HG02970 (cell line): ENCODE measurements at regions not wholly inside any gene's neighbourhood (a gene's known extent, or its start where the extent isn't known, plus 50 kb on each side); places are given as distances from the start of the nearest gene placed in this dataset.

Source experiments
- ATAC-seq: cut with Tn5 transposase; IDR thresholded peaks from one replicate; pipeline ENCODE4 v1.9.1; 2021; ENCODE audit warnings: mild to moderate bottlenecking, moderate library complexity, moderate number of reproducible peaks; ENCODE audit not compliant: unreplicated experiment, low FRiP score

DNA sequence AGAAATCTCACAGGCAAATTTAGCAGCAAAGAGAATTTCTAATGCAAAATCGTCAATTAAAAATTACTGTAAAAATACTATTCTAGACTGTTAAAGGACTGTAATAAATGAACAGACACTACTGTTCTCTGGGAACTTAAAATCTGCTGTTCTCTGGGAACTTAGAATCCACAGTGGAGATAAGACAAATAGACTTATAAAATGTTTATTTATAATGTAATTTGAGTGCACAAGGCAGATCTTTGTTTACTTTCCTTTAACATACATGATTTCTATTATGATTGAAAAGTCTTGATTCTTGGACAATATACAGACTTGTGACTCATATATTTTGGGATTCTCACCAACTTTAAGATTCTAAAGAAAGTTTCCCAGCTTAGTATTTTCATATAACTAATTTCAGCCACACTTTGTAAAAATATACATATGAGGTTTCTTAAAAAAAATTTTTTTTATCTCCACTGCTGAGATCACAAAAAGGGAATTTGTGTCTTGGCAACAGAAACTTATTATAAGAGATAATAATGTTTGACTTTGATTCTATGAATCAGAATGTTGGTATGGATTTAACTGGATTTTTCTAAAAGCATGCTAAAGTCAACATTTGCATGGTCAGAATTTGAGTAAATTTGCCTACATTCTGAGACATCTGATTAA, 166.3 kb upstream of the RHOBTB1 start:
- ATAC-seq, result no peak

DNA sequence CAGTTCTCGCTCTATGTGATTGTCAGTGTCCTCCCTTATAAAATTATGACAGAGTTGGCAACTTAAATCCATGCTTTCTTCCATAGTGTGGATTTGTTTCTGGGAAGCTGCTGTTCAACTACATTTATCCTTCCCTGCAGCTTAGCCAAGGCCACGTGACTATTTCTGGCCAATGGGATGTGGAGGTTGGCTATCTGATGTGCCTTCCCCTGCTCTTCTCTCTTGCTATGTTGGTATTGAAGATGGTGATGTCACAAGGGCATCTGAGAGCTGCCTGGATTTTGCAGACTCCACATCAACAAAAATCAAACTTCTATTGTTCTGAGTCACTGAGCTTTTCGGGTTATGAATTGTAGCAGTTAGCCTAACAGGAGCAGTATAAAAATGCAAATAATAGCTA, 164.9 kb upstream of the RHOBTB1 start:
- ATAC-seq, result no peak

DNA sequence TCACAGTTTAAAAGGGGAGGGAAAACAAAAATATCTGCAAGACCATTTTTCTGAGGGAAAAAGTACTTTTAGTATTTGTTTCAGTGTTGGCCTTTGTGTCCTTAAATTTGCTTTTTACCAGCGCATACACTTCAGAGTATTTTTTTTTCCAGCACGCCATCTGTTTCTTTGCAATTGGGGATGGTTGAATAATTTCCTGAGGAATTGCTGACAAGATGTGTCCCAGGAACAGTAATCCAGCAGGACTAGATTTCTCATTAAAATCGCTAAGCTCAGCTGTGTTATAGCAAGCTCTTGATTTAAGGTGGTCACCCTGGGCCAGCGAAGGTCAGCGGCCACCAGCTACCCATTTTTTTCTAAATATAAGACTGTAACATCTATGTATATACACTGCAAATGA, 156.9 kb upstream of the RHOBTB1 start:
- ATAC-seq, result no peak

DNA sequence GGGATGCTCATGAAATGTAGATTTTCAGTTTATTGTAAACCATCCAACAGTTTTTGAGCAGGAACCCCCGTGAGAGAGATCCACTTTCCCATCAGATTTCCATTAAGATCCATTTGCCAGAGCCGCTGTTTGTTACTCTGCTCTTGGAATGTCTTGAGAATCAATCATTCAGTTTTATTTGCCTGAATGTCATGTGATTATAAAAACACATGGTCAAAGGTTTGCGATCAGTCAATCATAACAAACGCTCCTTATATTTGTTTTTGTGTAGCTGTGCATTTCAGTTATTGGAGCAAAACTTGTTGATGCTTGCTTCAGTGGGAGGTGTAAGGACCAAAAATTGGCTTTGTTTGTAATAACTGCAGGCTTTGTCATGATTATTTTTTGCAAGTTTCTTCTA, 155.8 kb upstream of the RHOBTB1 start:
- ATAC-seq, result no peak

DNA sequence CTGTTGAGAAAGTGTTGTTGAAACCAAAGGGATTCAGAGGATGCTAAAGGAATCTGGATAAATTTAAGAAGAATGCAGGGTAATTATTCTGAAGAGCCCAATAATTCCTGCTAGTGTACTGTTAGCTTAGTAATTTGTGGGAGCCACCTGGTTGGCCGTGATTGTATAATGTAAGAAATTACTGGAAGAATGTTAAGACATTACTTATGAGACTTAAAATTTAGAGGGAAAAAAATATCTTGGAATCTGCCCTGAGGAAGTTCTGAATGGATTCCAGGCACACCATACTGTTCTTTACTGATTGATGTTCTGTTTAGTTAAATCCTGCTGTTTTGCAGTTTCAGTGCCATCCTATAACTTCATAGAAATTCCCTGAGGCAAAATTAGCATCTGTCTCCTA, 155.0 kb upstream of the RHOBTB1 start:
- no peak for ATAC-seq

DNA sequence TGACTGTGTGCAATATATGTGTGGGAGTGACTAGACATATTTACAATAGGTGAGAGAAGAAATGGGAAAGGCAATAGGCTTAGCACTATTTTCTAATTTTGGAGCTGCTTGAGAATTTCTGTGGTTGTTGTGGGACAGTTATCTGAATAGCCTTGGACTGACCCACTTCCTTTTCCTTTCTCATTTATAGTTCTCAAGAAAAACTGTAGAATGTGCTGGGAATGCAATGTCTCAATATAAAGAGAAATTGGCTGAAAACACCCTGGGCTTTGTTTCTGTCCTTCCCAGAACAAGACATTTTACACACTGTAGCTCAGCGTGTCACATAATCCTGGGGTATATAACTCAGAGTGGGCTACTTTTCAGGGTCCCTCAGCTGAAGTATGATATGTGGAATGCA, 153.0 kb upstream of the RHOBTB1 start:
- ATAC-seq, result no peak

DNA sequence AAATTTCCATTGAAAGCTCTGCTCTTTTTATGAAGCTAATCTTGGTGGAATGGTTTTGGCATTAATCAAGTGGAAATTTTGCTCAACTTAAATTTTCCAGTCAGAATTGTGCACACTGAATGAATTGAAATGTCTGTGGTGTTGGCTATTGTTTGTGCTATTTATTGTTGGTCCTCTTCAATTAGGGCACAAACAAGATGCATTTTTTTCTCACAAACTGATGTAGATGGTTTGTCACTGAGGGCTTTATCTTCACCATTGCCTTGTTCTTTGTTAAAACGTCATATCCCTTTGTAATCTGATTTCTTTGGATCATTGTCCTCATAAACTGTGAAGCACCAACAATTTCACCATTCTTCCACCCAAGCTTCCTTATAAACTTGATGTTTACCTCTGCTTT, 152.1 kb upstream of the RHOBTB1 start:
- no peak for ATAC-seq

DNA sequence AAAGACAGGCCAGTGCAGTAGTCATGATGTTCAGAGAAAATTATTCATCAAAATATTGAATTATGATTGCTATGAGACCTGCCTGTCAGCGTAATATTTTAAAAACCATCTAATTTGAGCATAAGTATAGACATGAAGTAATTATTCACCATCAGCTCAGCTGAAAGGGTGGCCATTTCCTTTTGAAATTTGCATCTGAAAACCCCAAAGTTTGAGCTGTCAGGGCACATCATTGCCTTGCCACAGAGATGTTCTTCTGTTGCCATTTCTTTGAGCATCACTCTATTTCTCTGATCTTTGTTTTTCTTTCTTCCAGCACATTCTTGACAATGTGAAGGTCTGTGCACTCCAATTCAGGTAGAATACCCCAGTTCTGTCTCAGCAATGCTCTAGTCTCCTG, 147.5 kb upstream of the RHOBTB1 start:
- ATAC-seq, result no peak

DNA sequence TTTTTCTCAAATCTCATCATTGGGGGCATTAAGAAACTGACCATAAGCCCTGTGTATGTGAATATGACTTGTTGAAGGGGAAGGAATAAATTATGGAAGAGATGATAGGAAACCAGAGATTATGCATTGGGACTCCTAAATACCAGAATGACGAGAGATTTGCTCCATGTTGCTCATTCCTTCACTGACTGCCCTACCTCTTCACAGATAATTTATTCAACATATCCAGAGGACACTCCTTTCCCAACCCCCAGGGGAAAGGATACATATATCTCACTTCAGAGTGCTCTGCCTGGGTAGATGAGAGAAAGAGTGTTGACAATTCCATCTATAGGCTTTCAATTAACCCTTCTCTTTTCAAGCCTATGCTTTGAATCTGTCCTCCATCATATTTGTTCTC, 145.3 kb upstream of the RHOBTB1 start:
- ATAC-seq, result no peak

DNA sequence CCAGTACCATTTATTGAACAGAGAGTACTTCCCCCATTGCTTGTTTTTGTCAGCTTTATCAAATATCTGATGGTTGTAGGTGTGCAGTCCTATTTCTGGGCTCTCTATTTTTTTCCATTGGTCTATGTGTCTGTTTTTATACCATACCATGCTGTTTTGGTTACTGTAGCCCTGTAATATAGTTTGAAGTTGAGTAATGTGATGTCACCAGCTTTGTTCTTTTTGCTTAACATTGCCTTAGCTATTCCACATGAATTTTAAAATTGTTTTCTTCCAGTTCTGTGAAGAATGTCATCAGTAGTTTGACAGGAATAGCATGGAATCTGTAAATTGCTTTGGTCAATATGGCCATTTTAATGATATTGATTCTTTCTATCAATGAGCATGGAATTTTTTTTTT, 140.5 kb upstream of the RHOBTB1 start:
- no peak for ATAC-seq

DNA sequence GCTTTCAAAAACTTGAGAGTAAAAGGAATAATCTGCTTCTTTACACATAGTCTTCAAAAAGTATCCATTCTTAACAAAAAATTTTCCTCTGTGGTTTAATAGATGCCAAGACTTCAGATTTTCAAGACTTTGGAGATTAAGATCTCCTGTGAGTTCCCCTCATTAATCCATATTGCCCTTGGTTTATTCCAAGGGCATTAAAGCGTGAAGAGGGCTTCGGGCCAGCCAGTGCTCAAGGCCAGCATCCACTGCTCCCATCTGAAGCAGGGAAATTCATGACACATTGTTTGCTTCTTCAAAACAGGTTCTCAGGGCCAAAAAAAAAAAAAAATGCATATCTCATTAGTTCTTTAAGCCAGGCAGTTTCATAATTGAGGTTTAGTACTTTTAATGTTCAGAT, 137.3 kb upstream of the RHOBTB1 start:
- ATAC-seq, result no peak

DNA sequence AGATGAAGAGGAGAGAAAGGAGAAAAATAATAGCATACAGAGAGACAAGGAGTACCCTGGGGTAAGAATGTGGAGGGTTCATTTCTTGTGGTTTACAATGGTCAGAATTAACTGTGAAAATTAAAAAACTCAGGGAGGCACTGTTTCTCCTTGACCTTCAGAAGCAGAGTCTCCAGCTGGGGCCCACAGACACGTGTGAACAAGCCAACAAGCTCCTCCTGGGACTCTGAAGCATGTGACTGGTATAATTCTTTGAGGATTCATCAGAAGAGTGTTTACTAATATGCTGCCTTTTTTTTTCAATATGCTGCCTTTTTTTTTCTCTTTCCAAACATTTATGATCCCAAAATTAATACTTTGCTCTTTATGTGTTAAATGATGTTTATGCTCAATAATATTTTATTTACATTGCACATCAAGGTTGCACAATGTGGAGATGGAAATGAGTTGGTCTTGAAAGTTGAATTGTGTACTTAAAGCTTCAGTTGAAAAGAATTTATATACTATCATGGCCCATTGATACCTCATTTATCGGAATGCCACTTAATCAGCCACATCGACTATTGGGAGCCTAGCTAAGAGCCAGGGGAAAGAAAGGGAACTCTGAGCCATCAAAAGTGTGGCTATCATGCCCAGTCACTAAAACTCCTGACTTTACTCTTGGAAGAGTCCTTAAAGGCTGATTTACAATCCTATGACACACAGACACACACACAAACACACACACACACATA, 134.7 kb upstream of the RHOBTB1 start:
- ATAC-seq, result no peak

DNA sequence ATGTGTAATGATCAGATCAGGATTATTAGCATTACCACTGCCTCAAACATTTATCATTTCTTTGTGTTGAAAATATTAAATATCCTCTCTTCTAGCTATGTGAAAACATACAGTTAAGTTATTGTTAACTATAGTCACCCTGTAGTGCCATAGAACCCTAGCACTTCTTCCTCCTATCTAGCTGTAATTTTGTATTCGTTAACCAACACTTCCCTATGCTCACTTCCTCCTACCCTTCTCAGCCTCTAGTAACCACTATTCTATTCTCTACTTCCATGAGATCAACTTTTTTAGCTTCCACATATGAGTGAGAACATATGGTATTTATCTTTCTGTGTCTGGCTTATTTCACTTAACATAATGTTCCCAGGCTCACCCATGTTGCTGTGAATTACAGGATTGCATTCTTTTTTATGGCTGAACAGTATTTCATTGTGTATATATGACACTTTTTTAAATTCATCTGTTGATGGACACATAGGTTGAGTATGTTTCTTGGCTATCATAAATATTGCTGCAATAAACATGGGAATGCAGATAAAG, 132.7 kb upstream of the RHOBTB1 start:
- ATAC-seq, result no peak

DNA sequence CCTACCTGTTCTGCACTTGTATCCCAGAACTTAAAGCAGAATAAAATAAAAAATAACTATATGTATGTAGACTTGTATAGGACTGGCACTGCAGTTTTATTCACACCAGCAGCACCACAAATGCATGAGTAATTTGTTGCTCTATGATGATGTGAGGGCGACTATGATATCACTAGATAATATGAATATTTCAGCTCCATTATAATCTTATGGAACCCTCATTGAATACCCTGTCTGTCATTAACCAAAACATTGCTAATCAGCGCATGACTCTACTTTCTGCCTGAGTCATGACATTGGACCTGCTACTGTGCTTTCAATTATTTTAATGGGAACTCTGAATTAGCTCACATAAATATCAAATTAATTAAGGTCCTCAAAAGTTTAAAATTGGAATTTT, 129.4 kb upstream of the RHOBTB1 start:
- ATAC-seq, result no peak

DNA sequence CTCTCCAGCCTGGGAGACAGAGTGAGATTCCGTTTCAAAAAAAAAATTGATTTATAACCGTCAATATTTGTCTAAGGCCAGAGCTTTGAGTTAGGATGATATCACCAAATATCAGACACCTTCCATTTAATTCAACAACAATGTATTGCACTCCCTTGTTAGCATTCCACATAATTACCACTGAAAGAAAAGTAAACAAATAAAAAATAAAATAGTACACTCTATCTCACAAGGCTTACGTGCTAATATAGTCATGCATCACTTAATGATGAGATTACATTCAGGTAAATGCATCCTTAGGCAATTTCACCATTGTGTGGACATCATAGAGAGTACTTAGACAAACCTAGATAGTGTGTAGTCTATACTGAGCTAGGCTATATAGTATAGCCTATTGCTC, 127.6 kb upstream of the RHOBTB1 start:
- no peak for ATAC-seq

DNA sequence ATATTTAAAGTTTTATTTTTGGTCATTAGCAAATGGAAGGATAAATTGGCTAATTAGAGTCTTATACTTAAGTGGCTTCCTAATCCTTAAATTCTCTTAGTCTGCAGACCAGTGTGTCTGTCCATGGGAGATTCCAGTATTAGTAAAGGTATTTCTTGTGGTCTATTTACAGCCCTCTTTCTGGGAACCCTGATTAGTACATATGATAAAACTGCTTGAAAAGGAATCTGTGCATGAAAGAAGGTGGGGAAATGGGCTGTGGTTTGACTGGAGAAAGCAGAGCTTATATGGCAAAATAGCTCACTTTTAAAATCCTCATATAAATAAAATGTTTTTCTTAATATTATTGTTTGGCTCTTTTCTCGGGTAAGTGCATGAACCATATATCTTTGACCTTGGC, 124.5 kb upstream of the RHOBTB1 start:
- ATAC-seq, result no peak

DNA sequence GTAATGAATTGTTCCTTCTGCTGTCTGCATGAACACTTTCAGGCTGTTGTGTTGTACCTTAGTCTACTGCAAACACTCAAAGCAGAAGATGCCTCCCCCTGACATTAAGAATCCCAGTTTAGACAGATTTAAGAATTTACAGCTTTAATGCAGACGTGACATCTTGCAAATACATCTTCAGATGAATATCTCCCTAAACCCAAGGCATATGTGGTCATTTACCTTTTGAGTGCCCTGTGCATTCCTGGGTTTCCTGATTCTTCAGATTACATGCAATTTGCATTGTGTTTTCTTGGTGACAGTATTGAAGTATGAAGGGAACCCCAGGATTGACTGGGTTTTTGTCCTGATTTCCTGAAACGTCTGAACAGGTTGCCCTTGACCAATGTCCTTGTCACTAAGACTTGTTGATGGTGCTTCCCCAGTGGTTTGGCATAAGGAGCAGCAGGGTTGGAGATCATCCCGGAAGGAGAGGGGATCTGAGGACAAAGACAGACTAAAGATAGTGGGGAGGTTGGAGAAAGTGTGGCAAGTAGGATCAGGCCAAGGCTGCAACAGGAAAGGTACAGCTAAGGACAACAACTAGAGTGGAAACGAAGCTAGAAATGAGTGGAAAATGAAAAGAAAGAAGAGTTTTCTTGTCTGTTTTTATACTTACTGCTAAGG, 123.8 kb upstream of the RHOBTB1 start:
- ATAC-seq, result no peak

DNA sequence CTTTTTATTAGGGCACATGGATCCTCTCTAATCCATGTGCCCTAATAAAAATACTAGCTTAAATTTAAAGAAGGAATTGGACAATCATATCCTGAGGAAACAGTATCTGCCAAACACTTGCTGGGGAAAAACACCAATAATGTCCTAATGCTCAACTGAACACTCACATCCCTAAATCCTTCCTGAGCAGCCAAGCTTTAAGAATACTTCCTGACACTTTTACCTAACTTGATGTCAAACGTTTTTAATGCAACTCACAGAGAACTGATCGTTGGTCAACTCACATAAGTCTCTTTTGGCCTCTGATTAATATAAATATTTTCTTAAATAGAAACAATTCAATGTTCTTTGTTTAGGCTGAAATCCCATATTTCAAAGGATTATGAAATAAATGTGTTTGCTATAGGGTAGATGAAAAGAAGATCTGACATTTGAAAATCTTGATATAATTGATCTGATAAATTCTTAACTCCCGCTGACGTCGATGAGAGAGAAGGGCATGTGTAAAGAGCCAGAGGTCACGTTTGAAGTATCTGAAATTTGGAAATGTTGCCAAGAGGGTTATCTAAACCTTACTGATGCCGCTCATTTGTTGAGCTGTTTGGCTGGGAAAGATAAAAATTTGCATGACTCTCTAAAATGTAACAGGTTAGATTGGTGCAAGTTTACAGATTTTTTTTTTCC, 122.8 kb upstream of the RHOBTB1 start:
- ATAC-seq, result no peak

DNA sequence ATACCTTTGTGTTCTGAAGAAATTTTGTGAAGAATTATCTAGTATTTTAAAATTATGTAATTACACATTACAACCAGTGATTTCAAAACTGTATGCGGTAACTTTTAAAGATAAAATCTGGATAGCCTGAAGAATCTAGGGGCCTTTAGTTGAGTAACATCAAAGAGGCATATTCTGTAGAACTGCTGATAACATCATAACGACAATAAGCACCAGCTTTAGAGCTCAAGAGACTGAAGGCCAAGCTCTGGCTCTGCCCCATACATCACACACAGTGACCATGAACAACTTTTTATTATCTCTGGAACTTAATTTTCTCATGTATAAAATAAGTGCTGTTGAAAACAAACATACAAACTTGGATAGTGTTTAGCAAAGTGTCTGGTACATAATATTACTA, 121.1 kb upstream of the RHOBTB1 start:
- no peak for ATAC-seq

DNA sequence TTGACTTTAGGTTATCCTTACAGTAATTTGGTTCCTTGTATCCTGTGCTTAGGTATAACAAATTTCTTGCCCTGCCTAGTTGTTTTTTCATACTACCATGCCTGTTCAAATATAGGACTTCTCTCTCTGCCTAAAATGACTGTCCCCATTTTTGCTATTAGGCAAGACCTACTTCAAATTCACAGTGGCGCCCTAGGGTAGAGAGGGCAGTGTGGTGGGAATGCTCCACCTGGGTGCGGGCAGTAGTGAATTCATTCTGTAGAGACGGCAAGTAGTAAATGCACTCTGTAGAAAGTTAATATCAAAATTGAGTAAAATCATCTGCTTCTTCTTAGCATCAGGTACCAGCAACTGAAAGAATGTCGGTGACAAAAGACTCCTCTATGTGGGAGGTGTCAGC, 120.4 kb upstream of the RHOBTB1 start:
- no peak for ATAC-seq

DNA sequence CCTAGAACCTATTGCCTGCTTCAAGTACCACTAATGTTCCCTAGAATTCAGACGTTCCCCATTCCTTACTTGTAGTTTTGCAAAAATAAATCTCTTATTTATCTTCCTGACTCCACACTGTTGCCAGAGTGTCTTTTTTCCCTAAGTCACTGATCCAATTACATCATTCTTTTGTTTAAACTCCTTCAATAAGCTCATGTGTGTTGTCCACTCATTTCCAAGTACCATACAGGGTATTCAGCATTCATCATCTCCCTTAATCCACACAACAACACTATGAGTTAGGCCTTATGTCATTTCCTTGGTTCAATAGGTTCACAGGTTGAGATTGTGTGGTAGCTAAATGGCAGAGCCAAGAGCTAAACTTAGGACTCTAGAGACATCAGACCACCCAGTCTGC, 119.9 kb upstream of the RHOBTB1 start:
- ATAC-seq, result no peak
